ENCODE measurements at regions not wholly inside any gene's neighbourhood (a gene's known extent, or its start where the extent isn't known, plus 50 kb on each side); places are given as distances from the start of the nearest gene placed in this dataset.

DNA sequence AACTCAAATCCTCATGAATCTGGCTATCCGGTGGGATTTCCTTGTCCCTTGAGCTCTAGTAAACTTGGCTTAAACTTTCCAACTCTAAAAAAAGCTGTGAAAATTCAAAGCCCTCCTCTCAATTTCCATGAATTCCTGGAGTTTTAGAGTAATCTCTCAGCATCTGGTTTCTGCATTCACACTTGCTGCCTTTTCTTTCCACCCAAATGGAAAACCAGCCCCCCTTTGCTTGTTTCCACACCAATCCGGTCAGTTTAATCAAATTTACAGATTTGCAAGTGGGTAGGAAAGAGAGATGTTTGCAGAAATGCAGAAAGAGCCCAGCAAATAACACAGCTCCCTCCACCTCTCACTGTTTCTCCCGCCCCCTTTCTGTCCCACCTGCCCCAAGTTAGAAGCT is 91.1 kb downstream of the ENC1 start:
- Histone ChIP-seq H3K36me3 (ENCODE audit: control insufficient read depth, insufficient read depth, low read length) (no peaks in the 10 kb centered on the region), H3K27me3 (ENCODE audit: control insufficient read depth, insufficient read depth, low read length) (no peaks in the 10 kb centered on the region), H3K4me3 (ENCODE audit: low read depth, low read length) (no peak overlapping the region)
- TF ChIP-seq, protein P1, sequence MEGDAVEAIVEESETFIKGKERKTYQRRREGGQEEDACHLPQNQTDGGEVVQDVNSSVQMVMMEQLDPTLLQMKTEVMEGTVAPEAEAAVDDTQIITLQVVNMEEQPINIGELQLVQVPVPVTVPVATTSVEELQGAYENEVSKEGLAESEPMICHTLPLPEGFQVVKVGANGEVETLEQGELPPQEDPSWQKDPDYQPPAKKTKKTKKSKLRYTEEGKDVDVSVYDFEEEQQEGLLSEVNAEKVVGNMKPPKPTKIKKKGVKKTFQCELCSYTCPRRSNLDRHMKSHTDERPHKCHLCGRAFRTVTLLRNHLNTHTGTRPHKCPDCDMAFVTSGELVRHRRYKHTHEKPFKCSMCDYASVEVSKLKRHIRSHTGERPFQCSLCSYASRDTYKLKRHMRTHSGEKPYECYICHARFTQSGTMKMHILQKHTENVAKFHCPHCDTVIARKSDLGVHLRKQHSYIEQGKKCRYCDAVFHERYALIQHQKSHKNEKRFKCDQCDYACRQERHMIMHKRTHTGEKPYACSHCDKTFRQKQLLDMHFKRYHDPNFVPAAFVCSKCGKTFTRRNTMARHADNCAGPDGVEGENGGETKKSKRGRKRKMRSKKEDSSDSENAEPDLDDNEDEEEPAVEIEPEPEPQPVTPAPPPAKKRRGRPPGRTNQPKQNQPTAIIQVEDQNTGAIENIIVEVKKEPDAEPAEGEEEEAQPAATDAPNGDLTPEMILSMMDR (IDR thresholded peaks at IDR 0.05; ENCODE audit: insufficient read depth, low read length, poor library complexity, severe bottlenecking): no peak
- DNase-seq (ENCODE audit: low read depth): no peak

DNA sequence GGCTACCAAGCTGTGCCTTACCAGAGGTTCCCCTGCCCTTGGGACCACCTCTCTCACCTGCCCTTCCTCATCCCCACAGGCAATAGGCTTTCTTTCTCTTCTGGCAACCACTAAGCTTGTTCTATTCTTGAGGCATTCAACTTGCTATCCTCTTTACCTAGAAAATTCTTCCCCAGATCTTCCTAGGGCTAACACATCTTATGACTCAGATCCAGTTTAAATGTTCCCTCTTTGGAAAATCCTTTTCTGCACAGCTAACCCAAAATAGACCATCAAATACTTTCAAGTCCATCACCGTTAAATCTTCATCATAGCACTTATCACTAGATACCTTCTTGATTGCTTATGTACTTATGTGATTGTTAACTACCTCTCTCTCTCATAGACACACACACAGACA is 93.7 kb downstream of the ENC1 start:
- TF ChIP-seq, protein P1 (IDR thresholded peaks at IDR 0.05; ENCODE audit: insufficient read depth, low read length, poor library complexity, severe bottlenecking): no peak

DNA sequence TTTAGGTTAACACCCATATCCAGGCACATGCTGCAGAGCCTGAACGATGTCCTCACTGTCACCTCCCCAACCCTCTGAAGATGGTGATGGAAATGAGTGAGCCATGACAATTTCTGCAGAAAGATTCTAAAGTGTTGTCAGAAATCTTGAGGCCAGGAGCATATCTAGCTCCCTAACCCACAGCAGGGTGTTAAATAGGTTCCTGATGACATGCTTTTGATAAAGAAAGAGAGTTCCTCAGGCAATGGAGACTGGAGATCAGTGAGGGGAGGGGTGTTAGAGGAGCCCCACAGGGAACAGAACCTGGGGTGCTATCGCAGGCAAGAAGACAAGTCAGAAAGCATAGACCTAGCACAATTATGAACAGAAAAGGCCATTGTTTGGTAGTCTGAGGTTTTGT is 95.7 kb downstream of the ENC1 start:
- no peaks in the 10 kb centered on the region for H3K27me3 ChIP-seq (ENCODE audit: control insufficient read depth, insufficient read depth, low read length)
- no peaks in the 10 kb centered on the region for H3K36me3 ChIP-seq (ENCODE audit: control insufficient read depth, insufficient read depth, low read length)
- no peak overlapping the region for H3K4me3 ChIP-seq (ENCODE audit: low read depth, low read length)
- no peak for DNase-seq (ENCODE audit: low read depth)
- TF ChIP-seq, protein P1 (IDR thresholded peaks at IDR 0.05; ENCODE audit: insufficient read depth, low read length, poor library complexity, severe bottlenecking): no peak

More for the DNA sequence above, 93.7 kb downstream of the ENC1 start:
- no peak for DNase-seq (ENCODE audit: low read depth)
- H3K36me3 ChIP-seq (ENCODE audit: control insufficient read depth, insufficient read depth, low read length): no peaks in the 10 kb centered on the region
- H3K4me3 ChIP-seq (ENCODE audit: low read depth, low read length): no peak overlapping the region
- no peaks in the 10 kb centered on the region for H3K27me3 ChIP-seq (ENCODE audit: control insufficient read depth, insufficient read depth, low read length)

DNA sequence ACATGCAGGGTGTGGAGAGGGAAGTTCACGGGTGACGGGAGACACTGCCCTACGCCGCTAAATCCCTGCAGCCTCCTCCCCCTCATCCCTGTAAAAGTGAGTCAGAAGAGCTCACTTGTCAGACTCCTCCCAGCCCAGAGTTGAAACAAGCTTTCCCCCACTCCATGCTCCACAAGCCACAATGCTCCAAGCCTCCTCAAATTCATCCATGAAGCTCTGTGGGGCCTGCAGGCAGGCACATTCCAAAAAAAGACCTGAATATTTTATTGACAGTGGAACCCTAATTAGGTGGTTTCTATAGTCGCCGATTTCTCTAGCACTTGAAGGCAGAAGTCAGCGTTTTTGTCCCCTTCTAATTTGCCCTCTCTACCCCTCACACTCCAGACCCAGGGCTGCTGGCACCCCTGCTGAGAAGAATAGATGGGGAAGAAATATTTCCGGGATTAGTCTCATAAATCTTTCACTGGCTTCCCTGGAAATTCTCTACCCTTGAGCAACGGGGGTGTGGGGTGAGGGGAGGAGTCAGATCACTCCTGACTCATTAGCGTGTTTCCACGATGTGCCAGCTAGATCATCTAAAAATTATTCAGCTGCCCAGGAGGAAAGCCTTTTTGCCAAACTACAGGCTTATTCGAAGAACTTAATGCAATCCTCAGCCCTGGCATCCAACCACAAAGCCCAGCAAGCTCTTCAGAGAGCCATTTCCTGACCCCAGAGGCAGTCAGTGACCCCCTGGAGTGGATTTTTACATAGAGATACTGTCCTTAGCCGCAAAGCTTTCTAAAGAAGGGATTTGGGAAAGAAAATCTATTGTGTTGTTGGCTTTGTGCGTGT is 97.1 kb downstream of the ENC1 start:
- TF ChIP-seq, protein P1 (IDR thresholded peaks at IDR 0.05; ENCODE audit: insufficient read depth, low read length, poor library complexity, severe bottlenecking): no peak
- peak; percentile 81 for DNase-seq (ENCODE audit: low read depth)
- H3K4me3 ChIP-seq (ENCODE audit: low read depth, low read length): no peak overlapping the region

DNA sequence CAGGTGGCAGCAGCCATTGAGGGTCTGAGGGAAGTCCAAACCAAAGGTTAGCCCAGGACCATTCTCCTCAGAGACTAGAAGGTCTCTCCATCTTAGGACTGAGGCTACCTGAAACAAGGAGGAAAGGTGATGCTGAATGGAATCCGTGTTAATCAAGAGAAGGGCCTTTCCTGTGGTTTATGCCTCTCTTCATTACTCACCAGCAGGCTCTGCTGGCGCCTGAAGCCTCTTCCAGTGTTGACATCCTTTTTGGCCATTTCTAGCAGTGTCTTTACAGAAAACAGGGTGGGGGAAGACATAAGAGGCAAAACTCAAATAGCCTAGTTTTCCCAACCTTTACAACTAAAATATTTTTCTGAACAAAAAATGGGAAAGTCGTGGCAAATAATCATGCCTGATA is 98.0 kb downstream of the ENC1 start:
- no peaks in the 10 kb centered on the region for H3K27me3 ChIP-seq (ENCODE audit: control insufficient read depth, insufficient read depth, low read length)
- no peaks in the 10 kb centered on the region for H3K36me3 ChIP-seq (ENCODE audit: control insufficient read depth, insufficient read depth, low read length)
- DNase-seq (ENCODE audit: low read depth): no peak
- H3K4me3 ChIP-seq (ENCODE audit: low read depth, low read length): no peak overlapping the region
- TF ChIP-seq, protein P1 (IDR thresholded peaks at IDR 0.05; ENCODE audit: insufficient read depth, low read length, poor library complexity, severe bottlenecking): no peak

More for the DNA sequence above, 97.1 kb downstream of the ENC1 start:
- no peaks in the 10 kb centered on the region for H3K36me3 ChIP-seq (ENCODE audit: control insufficient read depth, insufficient read depth, low read length)
- no peaks in the 10 kb centered on the region for H3K27me3 ChIP-seq (ENCODE audit: control insufficient read depth, insufficient read depth, low read length)

DNA sequence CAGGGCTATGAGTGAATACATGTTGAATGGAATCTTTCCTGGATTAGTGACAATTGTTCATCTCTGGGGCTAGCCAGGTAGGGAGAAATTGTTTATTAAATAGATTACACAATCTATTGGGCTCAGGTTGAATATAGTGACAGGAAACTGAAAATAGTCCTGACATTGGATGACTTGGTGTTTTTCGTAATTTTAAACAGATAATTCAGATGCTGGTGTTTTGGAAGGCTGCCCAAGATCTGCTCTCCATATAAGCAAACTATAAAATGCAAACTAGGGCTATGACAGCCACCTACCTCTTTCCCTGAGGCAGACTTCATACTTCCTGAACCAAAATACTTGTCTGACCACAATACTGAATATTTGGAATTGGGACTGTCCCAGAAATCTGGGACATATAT is 99.1 kb downstream of the ENC1 start:
- Histone ChIP-seq H3K4me3 (ENCODE audit: low read depth, low read length) (no peak overlapping the region), H3K36me3 (ENCODE audit: control insufficient read depth, insufficient read depth, low read length) (no peaks in the 10 kb centered on the region), H3K27me3 (ENCODE audit: control insufficient read depth, insufficient read depth, low read length) (no peaks in the 10 kb centered on the region)
- TF ChIP-seq, protein P1 (IDR thresholded peaks at IDR 0.05; ENCODE audit: insufficient read depth, low read length, poor library complexity, severe bottlenecking): no peak
- DNase-seq (ENCODE audit: low read depth): no peak
